ENCODE measurements at regions not wholly inside any gene's neighbourhood (a gene's known extent, or its start where the extent isn't known, plus 50 kb on each side); places are given as distances from the start of the nearest gene placed in this dataset.
A peak's percentile ranks its signal among the peaks of the same experiment; 100 is the strongest.

DNA sequence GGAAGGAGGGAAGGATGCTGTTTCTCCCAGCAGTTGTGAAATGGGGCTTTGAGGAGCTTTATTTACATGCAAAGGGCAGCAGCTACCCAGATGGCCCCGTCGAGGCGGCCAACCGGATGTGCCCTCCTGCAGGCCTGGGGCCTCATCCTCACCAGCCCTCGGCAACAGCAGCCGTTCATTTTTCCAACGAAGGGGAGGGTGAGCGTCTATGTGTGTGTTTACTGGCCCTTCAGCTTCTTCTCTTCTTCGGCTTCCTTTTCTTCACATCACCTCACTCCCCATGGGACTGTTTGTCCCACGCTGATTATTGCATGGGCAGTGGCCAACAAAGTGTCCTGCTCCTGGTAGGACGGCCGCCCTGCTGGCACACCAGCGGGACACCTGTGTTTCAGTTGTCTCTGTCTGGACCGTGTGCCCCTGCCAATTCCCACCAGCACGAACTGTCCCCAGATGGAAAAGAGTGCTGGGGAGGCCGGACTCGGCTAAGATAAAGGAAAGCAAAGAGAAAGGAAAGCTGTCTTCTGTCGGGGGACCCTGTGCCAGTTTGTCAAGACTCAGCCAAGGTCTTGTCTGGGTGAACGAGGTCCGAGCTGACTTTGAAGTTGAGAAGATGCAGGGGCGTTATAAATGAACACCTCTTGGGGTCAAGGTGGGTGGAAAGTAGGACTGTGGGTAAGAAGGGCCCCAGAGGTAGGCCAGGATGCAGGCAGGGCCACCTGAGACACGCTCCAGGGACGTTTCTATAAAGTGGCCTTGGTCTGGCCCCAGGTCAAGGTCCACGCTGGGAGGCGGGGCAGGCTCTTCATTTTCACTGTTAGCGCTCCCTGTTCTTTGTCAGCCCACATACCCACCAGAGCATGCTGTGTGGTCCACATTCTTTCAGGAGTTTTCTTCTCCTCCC is 57.0 kb downstream of the FAM50B start:
- ChIA-PET POLR2A (no interaction called here), CTCF (no interaction called here)
- Histone ChIP-seq H3K4me3 (ENCODE audit: low read depth, low read length) (no peak overlapping the region), H3K9me3 (peaks cover 78% of the 10 kb centered on the region), H3K4me1 (peaks cover 41% of the 10 kb centered on the region), H3K27me3 (replicated peaks; ENCODE audit: control insufficient read depth, insufficient read depth, low read length) (no peaks in the 10 kb centered on the region), H3K36me3 (ENCODE audit: control insufficient read depth, insufficient read depth, low read length) (no peaks in the 10 kb centered on the region)
- Mint-ChIP-seq H3K27ac (ENCODE audit: unreplicated experiment) (peak overlapping the region; percentile 82), H3K9me3 (ENCODE audit: unreplicated experiment) (peaks cover 33% of the 10 kb centered on the region), H3K36me3 (ENCODE audit: insufficient read depth, unreplicated experiment) (peaks cover 36% of the 10 kb centered on the region), H3K4me3 (ENCODE audit: unreplicated experiment) (no peak overlapping the region), H3K4me1 (ENCODE audit: low read depth, unreplicated experiment) (peaks cover 17% of the 10 kb centered on the region), H3K27me3 (ENCODE audit: insufficient read depth, unreplicated experiment) (no peaks in the 10 kb centered on the region)
- intact Hi-C loops (cut with micrococcal nuclease; ENCODE audit: unreplicated experiment), result loop anchor here (2.0 kb wide), 1 partner anchor 35 kb away; no protein-coding TSS in a partner anchor
- peak; percentile 42 to 65 for DNase-seq
- no TSS peak for BruUV-seq (replicated peaks)
- TF ChIP-seq, protein P1, sequence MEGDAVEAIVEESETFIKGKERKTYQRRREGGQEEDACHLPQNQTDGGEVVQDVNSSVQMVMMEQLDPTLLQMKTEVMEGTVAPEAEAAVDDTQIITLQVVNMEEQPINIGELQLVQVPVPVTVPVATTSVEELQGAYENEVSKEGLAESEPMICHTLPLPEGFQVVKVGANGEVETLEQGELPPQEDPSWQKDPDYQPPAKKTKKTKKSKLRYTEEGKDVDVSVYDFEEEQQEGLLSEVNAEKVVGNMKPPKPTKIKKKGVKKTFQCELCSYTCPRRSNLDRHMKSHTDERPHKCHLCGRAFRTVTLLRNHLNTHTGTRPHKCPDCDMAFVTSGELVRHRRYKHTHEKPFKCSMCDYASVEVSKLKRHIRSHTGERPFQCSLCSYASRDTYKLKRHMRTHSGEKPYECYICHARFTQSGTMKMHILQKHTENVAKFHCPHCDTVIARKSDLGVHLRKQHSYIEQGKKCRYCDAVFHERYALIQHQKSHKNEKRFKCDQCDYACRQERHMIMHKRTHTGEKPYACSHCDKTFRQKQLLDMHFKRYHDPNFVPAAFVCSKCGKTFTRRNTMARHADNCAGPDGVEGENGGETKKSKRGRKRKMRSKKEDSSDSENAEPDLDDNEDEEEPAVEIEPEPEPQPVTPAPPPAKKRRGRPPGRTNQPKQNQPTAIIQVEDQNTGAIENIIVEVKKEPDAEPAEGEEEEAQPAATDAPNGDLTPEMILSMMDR (IDR thresholded peaks at IDR 0.05; ENCODE audit: insufficient read depth in 1 of 2, low read depth in 1 of 2, low read length in 1 of 2, severe bottlenecking in 1 of 2, unreplicated experiment in 1 of 2), result no peak

- POLR2A ChIA-PET, result no interaction called here
- Mint-ChIP-seq H3K36me3 (ENCODE audit: insufficient read depth, unreplicated experiment) (peaks cover 42% of the 10 kb centered on the region), H3K4me3 (ENCODE audit: unreplicated experiment) (peak overlapping the region; percentile 58), H3K27ac (ENCODE audit: unreplicated experiment) (peak overlapping the region; percentile 82), H3K4me1 (ENCODE audit: low read depth, unreplicated experiment) (peaks cover 22% of the 10 kb centered on the region), H3K9me3 (ENCODE audit: unreplicated experiment) (peaks cover 39% of the 10 kb centered on the region), H3K27me3 (ENCODE audit: insufficient read depth, unreplicated experiment) (no peaks in the 10 kb centered on the region)
- H3K9me3 ChIP-seq, result peaks cover 78% of the 10 kb centered on the region
- no peak for DNase-seq
- no peaks in the 10 kb centered on the region for H3K36me3 ChIP-seq (ENCODE audit: control insufficient read depth, insufficient read depth, low read length)
- CTCF ChIA-PET, result interaction anchor here (0.6 kb wide), 1 partner anchor 26 kb away, joined by 8 read pairs; no protein-coding TSS in a partner anchor
- BruUV-seq (replicated peaks), result no TSS peak
- no peaks in the 10 kb centered on the region for H3K27me3 ChIP-seq (replicated peaks; ENCODE audit: control insufficient read depth, insufficient read depth, low read length)
- intact Hi-C loops (cut with micrococcal nuclease; ENCODE audit: unreplicated experiment), result loop anchor here (1.0 to 2.0 kb wide), 2 partner anchors 36 to 109 kb away; no protein-coding TSS in a partner anchor
- H3K4me1 ChIP-seq, result peaks cover 45% of the 10 kb centered on the region
- H3K4me3 ChIP-seq (ENCODE audit: low read depth, low read length), result no peak overlapping the region
- TF ChIP-seq, protein P1 (IDR thresholded peaks at IDR 0.05; ENCODE audit: insufficient read depth in 1 of 2, low read depth in 1 of 2, low read length in 1 of 2, severe bottlenecking in 1 of 2, unreplicated experiment in 1 of 2), result no peak
These were observed 57.6 kb downstream of the FAM50B start for GRCh38 chr6:3906846-3907151.

DNA sequence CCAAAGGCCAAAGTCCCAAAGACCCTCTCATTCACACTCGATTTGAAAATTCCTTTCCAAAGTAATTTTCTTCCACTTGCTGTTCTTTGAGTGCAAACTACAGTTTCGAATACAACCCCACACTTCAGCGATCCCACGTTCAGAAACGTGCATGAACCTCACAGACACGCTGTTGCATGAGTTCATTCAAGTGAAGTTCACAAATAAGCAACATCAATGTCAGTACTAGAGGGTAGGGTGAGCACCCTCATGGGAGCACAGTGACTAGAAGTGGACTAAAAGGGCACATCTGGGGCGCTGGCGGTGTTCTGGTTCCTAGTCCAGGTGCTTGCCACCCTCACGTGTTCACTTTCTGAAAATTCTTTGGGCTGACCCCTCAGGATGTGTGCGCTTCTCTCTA is 59.0 kb downstream of the FAM50B start:
- TF ChIP-seq, protein P1 (IDR thresholded peaks at IDR 0.05; ENCODE audit: insufficient read depth in 1 of 2, low read depth in 1 of 2, low read length in 1 of 2, severe bottlenecking in 1 of 2, unreplicated experiment in 1 of 2), result no peak
- H3K27me3 Mint-ChIP-seq (ENCODE audit: insufficient read depth, unreplicated experiment), result no peaks in the 10 kb centered on the region
- peaks cover 45% of the 10 kb centered on the region for H3K9me3 Mint-ChIP-seq (ENCODE audit: unreplicated experiment)
- peaks cover 55% of the 10 kb centered on the region for H3K36me3 Mint-ChIP-seq (ENCODE audit: insufficient read depth, unreplicated experiment)
- no peak overlapping the region for H3K4me3 ChIP-seq (ENCODE audit: low read depth, low read length)
- ChIA-PET POLR2A (no interaction called here), CTCF (no interaction called here)
- peaks cover 60% of the 10 kb centered on the region for H3K4me1 ChIP-seq
- BruUV-seq (replicated peaks), result TSS peak; percentile 98
- intact Hi-C loops (cut with micrococcal nuclease; ENCODE audit: unreplicated experiment), result no loop called here
- H3K27me3 ChIP-seq (replicated peaks; ENCODE audit: control insufficient read depth, insufficient read depth, low read length), result no peaks in the 10 kb centered on the region
- no peak for DNase-seq
- H3K9me3 ChIP-seq, result peaks cover 84% of the 10 kb centered on the region
- H3K36me3 ChIP-seq (ENCODE audit: control insufficient read depth, insufficient read depth, low read length), result no peaks in the 10 kb centered on the region
- H3K27ac Mint-ChIP-seq (ENCODE audit: unreplicated experiment), result peak overlapping the region; percentile 82
- H3K4me1 Mint-ChIP-seq (ENCODE audit: low read depth, unreplicated experiment), result peaks cover 36% of the 10 kb centered on the region
- no peak overlapping the region for H3K4me3 Mint-ChIP-seq (ENCODE audit: unreplicated experiment)

All from Caco-2 (cell line).